K562 (cell line): ENCODE measurements at regions not wholly inside any gene's neighbourhood (a gene's known extent, or its start where the extent isn't known, plus 50 kb on each side); places are given as distances from the start of the nearest gene placed in this dataset.

ENCODE experiments used
- ATAC-seq: fragments of 200-7000 bp; cut with Tn5 transposase; 3 replicates; pipeline ENCODE4 v1.9.1; 2020; ENCODE audit warnings: moderate library complexity
- BruUV-seq: library from RNA; stranded (reverse); fragments of 400-500 nt; replicated peaks from 2 replicates; lab custom pipeline; 2021; lab: Mats Ljungman, UMichigan
- CTCF ChIA-PET: fragments of 300-600 bp; formaldehyde crosslinking; extraction: SDS; loops from one replicate; lab custom pipeline; 2021; ENCODE audit warnings: low intra/inter-chr PET ratio; lab: Yijun Ruan, JAX
- POLR2A ChIA-PET: fragments of 300-600, 350-650 bp; sonication (Branson Sonifier 250); formaldehyde crosslinking; extraction: SDS; loops from one replicate; lab custom pipeline; 2021; ENCODE audit warnings: antibody characterized with exemption, inconsistent platforms; lab: Yijun Ruan, JAX
- DNase-seq, 4 experiments: peaks; one replicate each; pipeline versions ENCODE4 v3.0.0 to v3.0.0-alpha.2; 2011 to 2018; ENCODE audit warnings: low spot score in 3 of 4, mixed read lengths in 3 of 4; ENCODE audit errors: extremely low read depth in 1 of 4
- FAIRE-seq: peaks from 2 replicates; lab custom pipeline; 2011; peaks lifted over from hg19 to GRCh38; lab: Jason Lieb, UNC
- H2AFZ ChIP-seq: 2 replicates; pipeline ENCODE4 v1.6.0; 2011; ENCODE audit warnings: low read depth, low read length, control low read depth, inconsistent platforms
- H3K27ac ChIP-seq: fragments of 200-600 bp; 3 replicates; pipeline ENCODE4 v1.8.0; 2011; ENCODE audit warnings: low read depth, mild to moderate bottlenecking, control low read depth, inconsistent platforms, low read length, moderate library complexity, mixed read lengths; ENCODE audit errors: extremely low read depth
- H3K27me3 ChIP-seq, 2 experiments: fragments of 300-600 bp in 1 of 2; 2 replicates in 1 of 2; 3 replicates in 1 of 2; pipeline versions ENCODE4 v1.6.0 to v1.8.0; 2011; ENCODE audit warnings: inconsistent platforms in 2 of 2, low read length in 2 of 2, mild to moderate bottlenecking in 1 of 2, mixed read lengths in 1 of 2, moderate library complexity in 1 of 2; ENCODE audit not compliant: control insufficient read depth in 2 of 2, insufficient read depth in 2 of 2
- H3K36me3 ChIP-seq: fragments of 300-600 bp; 3 replicates; pipeline ENCODE4 v1.8.0; 2011; ENCODE audit warnings: mild to moderate bottlenecking, low read length, inconsistent platforms; ENCODE audit not compliant: control insufficient read depth, insufficient read depth
- H3K4me1 ChIP-seq, 2 experiments: fragments of 200-600 bp in 1 of 2; replicated peaks in 1 of 2; 2 replicates in 1 of 2; 3 replicates in 1 of 2; pipeline versions ENCODE4 v1.5.1 to v1.8.0; 2011; ENCODE audit warnings: inconsistent platforms in 2 of 2, low read length in 2 of 2, mild to moderate bottlenecking in 1 of 2, mixed read lengths in 1 of 2, moderate library complexity in 1 of 2; ENCODE audit not compliant: control insufficient read depth in 2 of 2, insufficient read depth in 2 of 2
- H3K4me2 ChIP-seq: 2 replicates; pipeline ENCODE4 v1.6.1; 2011; ENCODE audit warnings: low read length, control low read depth, inconsistent platforms, mixed read lengths; ENCODE audit not compliant: insufficient read depth
- H3K4me3 ChIP-seq: fragments of 200-600 bp; sonication (generic), shearing (Covaris generic); 2 replicates; pipeline ENCODE4 v1.5.1; 2016; ENCODE audit warnings: control low read depth, inconsistent platforms
- H3K79me2 ChIP-seq: fragments of 200-600 bp; 3 replicates; pipeline ENCODE4 v1.8.0; 2011; ENCODE audit warnings: low read length, inconsistent platforms; ENCODE audit not compliant: control insufficient read depth, insufficient read depth
- H3K9ac ChIP-seq, 2 experiments: 2 replicates each; pipeline versions ENCODE4 v1.6.0 to v1.6.1; 2011; ENCODE audit warnings: low read depth in 2 of 2, low read length in 2 of 2, control low read depth in 1 of 2, inconsistent platforms in 1 of 2, mild to moderate bottlenecking in 1 of 2, mixed read lengths in 1 of 2; ENCODE audit not compliant: insufficient read depth in 1 of 2
- H3K9me1 ChIP-seq: one replicate; pipeline ENCODE4 v1.6.0; 2011; ENCODE audit warnings: inconsistent platforms, mild to moderate bottlenecking, low read length, moderate library complexity; ENCODE audit not compliant: control insufficient read depth, insufficient read depth
- H3K9me3 ChIP-seq: replicated peaks from 2 replicates; pipeline ENCODE4 v1.5.1; 2011; ENCODE audit warnings: low read depth, low read length, inconsistent platforms; ENCODE audit not compliant: control insufficient read depth, insufficient read depth
- H4K20me1 ChIP-seq: replicated peaks from 2 replicates; pipeline ENCODE4 v1.6.1; 2011; ENCODE audit warnings: low read length, inconsistent platforms, mixed read lengths; ENCODE audit not compliant: control insufficient read depth, insufficient read depth
- CEBPB ChIP-seq: fragments of 450-650 bp; IDR thresholded peaks from 2 replicates; pipeline ENCODE4 v1.6.1; 2016; ENCODE audit warnings: missing genetic modification characterization, missing compliant biosample characterization
- CTBP1 ChIP-seq: fragments of 450-650 bp; IDR thresholded peaks from 2 replicates; pipeline ENCODE4 v1.6.1; 2016; ENCODE audit warnings: borderline replicate concordance
- EHMT2 ChIP-seq: fragments of 450-650 bp; IDR thresholded peaks from 2 replicates; pipeline ENCODE4 v1.6.1; 2018; ENCODE audit warnings: antibody characterized with exemption
- FOXJ3 ChIP-seq: sonication (generic); formaldehyde crosslinking; IDR thresholded peaks from 2 replicates; pipeline ENCODE4 v1.4.0; 2020; ENCODE audit warnings: mild to moderate bottlenecking, missing genetic modification reagents
- HMG20A ChIP-seq: fragments of 450-650 bp; formaldehyde crosslinking; conservative IDR thresholded peaks from 2 replicates; pipeline ENCODE4 v1.4.0; 2020; ENCODE audit warnings: mild to moderate bottlenecking, mixed read lengths
- LCOR ChIP-seq: sonication (generic); formaldehyde crosslinking; IDR thresholded peaks from 2 replicates; pipeline ENCODE4 v1.8.0; 2022; ENCODE audit warnings: mild to moderate bottlenecking, missing genetic modification reagents
- PHB2 ChIP-seq: fragments of 450-650 bp; IDR thresholded peaks from 2 replicates; pipeline ENCODE4 v1.6.1; 2017; ENCODE audit warnings: low read depth
- WGBS: fragments of 100-300 bp; shearing (Covaris generic); methylation state at CpG from one replicate; pipeline ENCODE4 v1.1.6; 2016; ENCODE audit warnings: low coverage, mixed read lengths; ENCODE audit not compliant: insufficient coverage; ENCODE audit errors: missing lambda C conversion rate; 5-methylcytosine and 5-hydroxymethylcytosine counted together
- in situ Hi-C: fragments of 300-500 bp; cut with MboI; formaldehyde crosslinking; loops from 4 replicates; pipeline ENCODE4 v1.15.0; 2018; ENCODE audit warnings: inconsistent platforms, mixed read lengths
- intact Hi-C: fragments of 100-400 bp; cut with micrococcal nuclease; formaldehyde crosslinking; loops from 2 replicates; pipeline ENCODE4 v1.14.2; 2022
- TF ChIP-seq, protein P1 (sequence below): fragments of 450-650 bp; conservative IDR thresholded peaks from 2 replicates; pipeline ENCODE4 v1.6.1; 2016; ENCODE audit warnings: missing genetic modification characterization, low read depth, mild to moderate bottlenecking, missing compliant biosample characterization, moderate library complexity
- TF ChIP-seq, protein P2 (sequence below): sonication (generic); formaldehyde crosslinking; IDR thresholded peaks from 2 replicates; pipeline ENCODE4 v1.8.1; 2023; ENCODE audit warnings: mild to moderate bottlenecking, missing genetic modification reagents
- TF ChIP-seq, protein P3 (sequence below): fragments of 450-650 bp; IDR thresholded peaks from 2 replicates; pipeline ENCODE4 v1.6.1; 2017; ENCODE audit warnings: mild to moderate bottlenecking, moderate library complexity

DNA sequence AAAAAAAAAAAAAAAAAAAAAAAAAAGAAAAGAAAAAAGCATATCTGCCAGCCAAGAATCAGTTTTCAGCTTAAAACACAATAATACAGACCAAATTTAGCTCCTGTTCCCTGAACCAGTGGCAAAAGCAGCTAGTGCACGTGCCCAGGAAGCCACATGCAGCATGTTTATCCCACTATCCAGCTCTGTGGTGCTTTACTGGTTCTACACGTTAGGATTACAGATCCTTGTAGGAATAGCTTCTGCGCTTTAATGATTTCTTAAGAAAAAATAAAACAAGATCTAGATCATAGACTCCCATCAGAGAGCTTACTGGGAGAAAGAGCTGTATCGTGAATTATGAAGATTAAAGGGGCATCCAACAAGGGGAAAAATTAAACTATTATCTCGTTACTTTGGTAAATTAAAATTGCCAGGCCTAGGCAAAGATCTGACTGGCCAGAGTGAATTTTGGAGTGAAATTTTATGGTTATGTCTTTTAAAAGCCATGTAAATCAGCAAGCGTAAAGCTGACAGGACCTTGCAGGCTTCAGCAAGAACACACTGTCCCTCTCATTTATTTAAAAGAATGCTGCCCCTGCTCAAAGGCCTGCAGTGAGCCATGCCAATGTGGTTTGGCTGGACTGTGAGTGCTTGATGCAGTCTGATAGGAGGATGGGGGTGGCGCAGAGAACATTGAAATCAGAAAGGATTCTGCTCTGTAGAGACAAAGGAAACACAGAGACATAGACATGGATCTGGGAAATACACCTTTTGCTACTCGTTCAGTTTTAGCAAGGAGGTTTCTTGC is 177.3 kb upstream of the PHYHIPL start:
- no TSS peak for BruUV-seq
- Histone ChIP-seq H3K4me3 (no peak overlapping the region), H3K4me2 (no peak overlapping the region), H3K36me3 (no peaks in the 10 kb centered on the region), H2AFZ (no peak overlapping the region), H3K27ac (no peak overlapping the region), H3K9ac (no peak overlapping the region), H4K20me1 (no peaks in the 10 kb centered on the region), H3K9me3 (no peaks in the 10 kb centered on the region), H3K4me1 (no peaks in the 10 kb centered on the region), H3K9me1 (no peaks in the 10 kb centered on the region), H3K79me2 (no peaks in the 10 kb centered on the region), H3K27me3 (no peaks in the 10 kb centered on the region)
- POLR2A ChIA-PET: no interaction called here
- DNase-seq: no peak
- in situ Hi-C loops: no loop called here
- no peak for TF ChIP-seq CTBP1
- intact Hi-C loops: no loop called here
- 2% methylated on average over 8 of the region's 8 CpGs for WGBS
- CTCF ChIA-PET: no interaction called here
- ATAC-seq: no peak
- no peak for FAIRE-seq

DNA sequence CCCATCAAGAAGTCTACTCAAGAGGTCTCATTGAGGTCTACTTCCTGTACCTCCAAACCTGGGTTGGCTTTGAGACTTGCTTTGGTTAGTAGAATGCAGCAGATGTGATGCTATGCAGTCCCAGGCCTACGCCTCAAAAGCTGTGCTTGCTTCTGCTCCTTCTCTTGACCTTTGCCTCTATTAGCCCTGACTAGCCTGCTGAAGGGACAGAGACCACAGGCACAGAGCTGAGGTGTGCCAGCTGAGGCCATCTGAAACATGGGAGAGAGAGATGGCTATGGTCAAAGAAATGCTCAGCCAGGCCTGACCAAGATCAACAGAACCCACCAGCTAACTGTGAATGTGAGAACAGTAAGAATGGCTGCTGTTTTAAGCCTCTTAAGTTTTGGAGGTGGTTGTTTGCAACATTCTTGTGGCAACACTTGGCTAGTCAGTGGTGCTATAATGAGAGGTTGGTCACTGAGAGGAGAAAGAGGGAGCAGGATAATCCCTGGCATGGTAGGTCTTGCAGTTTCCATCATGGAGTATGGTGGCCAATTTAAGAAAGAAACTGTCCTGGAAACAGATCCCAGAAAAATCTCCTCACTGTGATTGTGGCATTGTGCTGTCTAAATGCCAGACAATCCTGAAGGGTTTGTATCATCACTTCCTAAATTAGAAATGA is 176.1 kb upstream of the PHYHIPL start:
- BruUV-seq: no TSS peak
- ChIA-PET POLR2A (no interaction called here), CTCF (no interaction called here)
- Histone ChIP-seq H3K9ac (no peak overlapping the region), H3K4me3 (no peak overlapping the region), H4K20me1 (no peaks in the 10 kb centered on the region), H3K36me3 (no peaks in the 10 kb centered on the region), H3K27me3 (no peaks in the 10 kb centered on the region), H3K4me2 (no peak overlapping the region), H3K9me1 (no peaks in the 10 kb centered on the region), H3K9me3 (no peaks in the 10 kb centered on the region), H3K79me2 (no peaks in the 10 kb centered on the region), H3K27ac (no peak overlapping the region), H3K4me1 (no peaks in the 10 kb centered on the region), H2AFZ (no peak overlapping the region)
- DNase-seq (no peak), ATAC-seq (no peak), FAIRE-seq (no peak)
- in situ Hi-C loops: no loop called here
- TF ChIP-seq LCOR (CRISPR knock-in tag) (no peak), EHMT2 (no peak), PHB2 (no peak), CEBPB (tag) (no peak), FOXJ3 (CRISPR knock-in tag) (no peak), HMG20A (CRISPR knock-in tag) (no peak)
- TF ChIP-seq, protein P1, sequence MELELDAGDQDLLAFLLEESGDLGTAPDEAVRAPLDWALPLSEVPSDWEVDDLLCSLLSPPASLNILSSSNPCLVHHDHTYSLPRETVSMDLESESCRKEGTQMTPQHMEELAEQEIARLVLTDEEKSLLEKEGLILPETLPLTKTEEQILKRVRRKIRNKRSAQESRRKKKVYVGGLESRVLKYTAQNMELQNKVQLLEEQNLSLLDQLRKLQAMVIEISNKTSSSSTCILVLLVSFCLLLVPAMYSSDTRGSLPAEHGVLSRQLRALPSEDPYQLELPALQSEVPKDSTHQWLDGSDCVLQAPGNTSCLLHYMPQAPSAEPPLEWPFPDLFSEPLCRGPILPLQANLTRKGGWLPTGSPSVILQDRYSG (tag): no peak
- TF ChIP-seq, protein P2, sequence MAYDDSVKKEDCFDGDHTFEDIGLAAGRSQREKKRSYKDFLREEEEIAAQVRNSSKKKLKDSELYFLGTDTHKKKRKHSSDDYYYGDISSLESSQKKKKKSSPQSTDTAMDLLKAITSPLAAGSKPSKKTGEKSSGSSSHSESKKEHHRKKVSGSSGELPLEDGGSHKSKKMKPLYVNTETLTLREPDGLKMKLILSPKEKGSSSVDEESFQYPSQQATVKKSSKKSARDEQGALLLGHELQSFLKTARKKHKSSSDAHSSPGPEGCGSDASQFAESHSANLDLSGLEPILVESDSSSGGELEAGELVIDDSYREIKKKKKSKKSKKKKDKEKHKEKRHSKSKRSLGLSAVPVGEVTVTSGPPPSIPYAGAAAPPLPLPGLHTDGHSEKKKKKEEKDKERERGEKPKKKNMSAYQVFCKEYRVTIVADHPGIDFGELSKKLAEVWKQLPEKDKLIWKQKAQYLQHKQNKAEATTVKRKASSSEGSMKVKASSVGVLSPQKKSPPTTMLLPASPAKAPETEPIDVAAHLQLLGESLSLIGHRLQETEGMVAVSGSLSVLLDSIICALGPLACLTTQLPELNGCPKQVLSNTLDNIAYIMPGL: no peak
- TF ChIP-seq, protein P3, sequence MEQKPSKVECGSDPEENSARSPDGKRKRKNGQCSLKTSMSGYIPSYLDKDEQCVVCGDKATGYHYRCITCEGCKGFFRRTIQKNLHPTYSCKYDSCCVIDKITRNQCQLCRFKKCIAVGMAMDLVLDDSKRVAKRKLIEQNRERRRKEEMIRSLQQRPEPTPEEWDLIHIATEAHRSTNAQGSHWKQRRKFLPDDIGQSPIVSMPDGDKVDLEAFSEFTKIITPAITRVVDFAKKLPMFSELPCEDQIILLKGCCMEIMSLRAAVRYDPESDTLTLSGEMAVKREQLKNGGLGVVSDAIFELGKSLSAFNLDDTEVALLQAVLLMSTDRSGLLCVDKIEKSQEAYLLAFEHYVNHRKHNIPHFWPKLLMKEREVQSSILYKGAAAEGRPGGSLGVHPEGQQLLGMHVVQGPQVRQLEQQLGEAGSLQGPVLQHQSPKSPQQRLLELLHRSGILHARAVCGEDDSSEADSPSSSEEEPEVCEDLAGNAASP: no peak
- WGBS: 0% methylated on average over 1 of the region's 1 CpG
- intact Hi-C loops: no loop called here
